G401.6 (cell line): ENCODE measurements at regions not wholly inside any gene's neighbourhood (a gene's known extent, or its start where the extent isn't known, plus 50 kb on each side); places are given as distances from the start of the nearest gene placed in this dataset.

Experiments
- FAIRE-seq: peaks from 2 replicates; lab custom pipeline; 2012; peaks lifted over from hg19 to GRCh38; lab: Jason Lieb, UNC

DNA sequence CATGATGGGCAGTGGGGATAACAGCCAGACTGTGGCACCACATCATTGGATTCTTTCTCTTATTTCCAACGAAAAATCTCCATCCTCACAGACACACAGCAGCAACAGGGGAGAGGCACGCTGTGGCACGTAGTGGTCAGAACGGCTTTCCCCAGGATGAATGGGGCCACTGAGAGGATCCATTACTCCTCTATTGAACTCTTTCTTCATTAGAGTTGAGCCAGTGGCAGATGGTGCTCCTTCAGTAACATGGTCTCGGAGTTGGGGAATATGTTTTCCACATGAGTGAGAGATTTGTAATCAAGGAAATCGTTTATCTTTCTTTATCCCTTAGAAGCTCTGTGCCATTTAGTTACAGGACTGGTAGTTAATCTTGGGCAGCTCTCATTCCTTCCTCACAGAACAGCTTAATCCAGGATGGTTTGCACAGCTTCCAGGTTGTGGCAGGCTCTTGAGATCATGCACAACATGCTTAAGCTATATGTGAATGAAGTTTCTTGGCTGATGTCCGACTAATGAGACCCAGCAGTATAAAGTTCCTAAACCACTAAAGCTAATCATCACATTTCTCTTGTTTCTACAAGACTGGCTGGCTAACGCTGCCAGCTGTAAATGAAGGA is 180.5 kb upstream of the SLC10A2 start:
- FAIRE-seq, result no peak

- FAIRE-seq, result no peak
Observed at GRCh38 chr13:103243495-103243894, 177.3 kb upstream of the SLC10A2 start.

- FAIRE-seq, result no peak
Observed at GRCh38 chr13:103238441-103238840, 172.2 kb upstream of the SLC10A2 start.

DNA sequence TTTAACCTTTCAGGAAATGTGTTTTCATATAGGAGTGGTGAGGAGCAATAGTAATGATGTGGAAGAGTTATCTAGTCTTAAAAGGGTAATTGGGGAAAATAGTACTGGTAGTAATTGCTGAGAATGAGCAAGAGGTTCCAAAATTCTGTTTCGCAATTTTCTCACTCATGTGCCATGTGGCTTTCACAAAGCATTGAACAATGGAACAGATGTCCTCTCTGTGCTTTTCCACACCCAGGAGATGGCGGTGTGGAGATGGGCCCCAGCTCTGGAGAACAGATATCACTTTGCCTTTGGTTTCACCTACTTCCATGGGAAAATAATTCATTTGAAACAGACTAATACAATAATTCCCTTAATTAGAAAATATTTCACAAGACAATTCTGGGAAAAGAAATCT is 170.0 kb upstream of the SLC10A2 start:
- no peak for FAIRE-seq

GRCh38 chr13:103229674-103230073 is 163.5 kb upstream of the SLC10A2 start:
- no peak for FAIRE-seq

DNA sequence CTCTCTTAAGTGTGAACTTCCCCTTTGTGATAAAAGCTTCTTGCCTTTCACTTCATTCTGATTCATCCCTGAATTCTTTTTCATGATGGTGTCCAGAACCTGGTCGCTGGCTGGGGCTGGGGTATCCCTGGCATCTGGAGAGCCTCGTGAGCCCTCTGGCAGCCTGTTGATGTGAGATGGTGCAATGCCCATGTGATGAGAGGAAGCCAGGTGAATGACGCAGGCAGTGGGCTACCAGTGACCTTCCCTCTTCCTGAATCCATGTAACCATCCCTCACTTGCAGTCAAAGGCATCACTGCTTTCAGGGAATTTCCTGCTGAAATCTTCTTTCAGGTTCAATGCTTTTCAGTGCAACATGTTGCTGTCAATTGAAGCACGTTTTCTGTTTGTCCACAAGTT is 158.6 kb upstream of the SLC10A2 start:
- FAIRE-seq, result no peak

GRCh38 chr13:103222683-103223082 is 156.5 kb upstream of the SLC10A2 start:
- no peak for FAIRE-seq

DNA sequence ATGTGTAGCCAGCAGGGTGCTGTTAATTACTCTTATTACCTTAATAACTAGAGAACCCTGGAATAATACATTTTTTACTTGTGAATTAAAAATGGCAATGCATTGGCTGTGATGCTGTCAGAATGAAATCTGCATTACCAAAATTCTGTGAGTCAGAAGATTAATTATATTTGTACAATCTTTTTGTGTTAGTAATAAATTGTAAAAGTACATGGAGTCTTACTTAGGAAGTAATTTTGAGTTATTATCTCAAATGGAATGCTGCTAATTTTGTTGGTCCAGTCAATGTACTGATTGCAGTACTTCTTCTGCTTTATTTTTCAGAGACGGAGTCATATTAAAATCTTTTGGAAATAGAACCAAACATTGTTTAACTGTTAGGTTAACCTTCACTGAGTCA is 152.0 kb upstream of the SLC10A2 start:
- FAIRE-seq, result no peak

- FAIRE-seq, result no peak
Observed at GRCh38 chr13:103213152-103213551, 146.9 kb upstream of the SLC10A2 start.

DNA sequence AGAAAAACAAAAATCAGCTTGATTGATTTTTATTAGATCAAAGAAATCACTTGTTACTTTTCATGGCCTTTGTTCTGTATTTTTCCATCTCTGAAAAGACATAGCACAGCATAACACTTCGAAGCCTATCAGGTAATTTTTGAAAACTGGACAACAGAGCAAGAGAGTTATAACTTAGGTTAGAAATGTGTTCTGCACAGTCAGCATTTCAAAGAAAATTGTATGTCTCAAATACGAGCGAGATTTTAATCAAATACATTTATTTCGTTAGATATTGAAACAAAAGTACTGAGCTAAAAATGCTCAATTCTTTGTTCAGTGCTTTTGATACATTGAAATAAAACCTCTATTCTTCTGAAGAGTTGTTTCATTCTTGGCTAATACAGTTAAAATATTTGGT is 144.1 kb upstream of the SLC10A2 start:
- FAIRE-seq, result no peak

GRCh38 chr13:103203735-103204330 is 137.6 kb upstream of the SLC10A2 start:
- no peak for FAIRE-seq

GRCh38 chr13:103200118-103200885 is 134.1 kb upstream of the SLC10A2 start:
- no peak for FAIRE-seq

GRCh38 chr13:103199380-103200088 is 133.3 kb upstream of the SLC10A2 start:
- no peak for FAIRE-seq

GRCh38 chr13:103196356-103196755 is 130.1 kb upstream of the SLC10A2 start:
- no peak for FAIRE-seq

DNA sequence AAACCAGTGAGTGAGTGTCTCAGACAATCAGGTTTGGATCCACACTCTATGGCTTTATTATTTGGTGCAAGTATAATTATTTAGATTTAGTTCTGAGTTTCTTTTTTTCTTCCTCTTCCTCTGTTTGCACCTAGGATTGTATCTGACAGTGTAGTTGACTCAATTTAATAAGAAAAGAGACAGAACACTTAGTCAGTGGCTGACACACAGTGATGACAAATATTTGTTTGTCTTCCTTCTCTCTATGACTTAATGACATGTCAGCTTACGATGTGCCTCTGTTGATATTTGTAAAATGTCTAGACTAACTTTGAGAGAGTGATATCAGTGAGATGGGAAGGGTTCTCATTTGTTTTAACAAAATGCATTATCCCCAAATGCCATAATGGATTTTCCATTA is 129.5 kb upstream of the SLC10A2 start:
- no peak for FAIRE-seq

GRCh38 chr13:103194871-103195270 is 128.7 kb upstream of the SLC10A2 start:
- FAIRE-seq, result no peak

DNA sequence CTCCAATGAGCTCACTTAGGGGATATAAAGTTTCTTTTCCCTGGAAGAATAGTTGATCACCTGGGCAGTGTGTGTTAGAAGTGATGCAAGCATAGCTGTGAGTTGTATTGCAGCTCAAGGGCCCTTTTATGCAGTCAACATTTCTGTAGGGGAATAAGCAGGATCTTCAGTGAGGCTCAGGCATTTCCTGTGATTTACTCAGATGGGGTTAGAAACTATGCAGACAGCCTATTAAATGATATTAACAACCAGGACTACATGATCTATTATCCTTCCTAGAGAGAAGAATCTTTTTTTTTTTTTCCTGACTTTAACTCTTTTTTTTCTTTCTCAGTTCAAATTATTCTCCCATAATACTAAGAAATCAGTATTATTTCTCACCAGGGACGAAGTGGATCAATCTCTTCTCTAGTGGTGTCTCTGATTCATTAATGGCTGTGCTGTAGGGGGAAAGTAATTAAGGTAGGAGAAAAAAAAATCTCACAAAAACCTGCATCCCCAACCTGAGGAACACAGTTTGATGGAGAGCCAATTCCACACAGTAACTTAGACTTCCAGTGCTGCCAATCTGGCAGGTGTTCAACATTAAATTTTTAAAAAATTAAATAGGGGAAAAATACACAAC is 126.4 kb upstream of the SLC10A2 start:
- no peak for FAIRE-seq

DNA sequence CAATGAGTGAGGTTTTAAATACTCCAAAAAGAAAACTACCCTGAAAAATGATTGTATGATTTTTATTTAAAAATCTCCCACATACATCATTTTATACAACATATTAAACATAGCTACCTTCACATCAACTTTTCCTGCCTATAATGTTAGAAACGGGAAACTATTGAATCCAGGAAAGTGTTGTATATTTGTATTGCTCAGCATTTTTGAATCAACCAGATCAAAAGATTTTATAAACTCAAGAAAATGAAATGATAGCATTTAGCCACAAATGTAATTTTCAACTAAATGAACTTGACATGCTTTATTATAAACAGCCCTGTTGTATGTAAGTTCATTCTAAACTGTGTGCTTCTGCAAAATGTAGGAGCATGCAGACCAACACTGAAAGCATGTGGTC is 124.6 kb upstream of the SLC10A2 start:
- FAIRE-seq, result no peak

- FAIRE-seq, result no peak
Observed at GRCh38 chr13:103188713-103189326, 122.6 kb upstream of the SLC10A2 start.

GRCh38 chr13:103187721-103188156 is 121.5 kb upstream of the SLC10A2 start:
- no peak for FAIRE-seq

DNA sequence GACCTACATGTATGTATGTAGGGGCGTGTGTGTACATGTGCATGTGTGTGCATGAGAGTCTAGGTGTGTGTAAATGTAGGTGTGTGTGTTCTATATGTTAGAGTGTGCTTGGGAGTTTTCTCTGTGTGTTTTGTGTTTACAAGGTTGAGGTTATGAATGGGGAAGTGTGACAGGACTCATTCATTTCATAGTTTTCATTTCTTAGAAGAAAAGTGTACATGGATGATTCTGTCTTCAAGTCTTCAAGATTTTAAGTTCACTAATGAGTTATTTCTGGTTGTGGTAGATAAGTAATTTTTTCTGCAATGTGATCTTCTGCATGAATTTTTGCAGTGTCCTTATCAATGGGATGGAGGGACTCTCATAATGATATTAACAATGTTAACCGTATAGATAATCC is 118.2 kb upstream of the SLC10A2 start:
- no peak for FAIRE-seq
